NCI-H460 (cell line): ENCODE measurements at regions not wholly inside any gene's neighbourhood (a gene's known extent, or its start where the extent isn't known, plus 50 kb on each side); places are given as distances from the start of the nearest gene placed in this dataset.
A peak's percentile ranks its signal among the peaks of the same experiment; 100 is the strongest.

Experiments
- DNase-seq: peaks from one replicate; pipeline ENCODE4 v3.0.0-alpha.2; 2016; ENCODE audit warnings: low read depth; ENCODE audit errors: extremely low read depth

GRCh38 chr6:26149240-26149639 lies 62.0 kb downstream of the HFE start:
- DNase-seq: no peak

- no peak for DNase-seq
These were observed 65.2 kb downstream of the HFE start for GRCh38 chr6:26152226-26153101.

- peak; percentile 18 for DNase-seq
These were observed 68.1 kb downstream of the HFE start for GRCh38 chr6:26155061-26155930.

GRCh38 chr6:26156105-26156849 lies 69.0 kb downstream of the HFE start:
- peak; percentile 85 for DNase-seq

- DNase-seq: peak; percentile 60
These were observed 69.6 kb downstream of the HFE start for GRCh38 chr6:26156850-26157250.

GRCh38 chr6:26157251-26158075 lies 70.2 kb downstream of the HFE start:
- DNase-seq: peak; percentile 97

GRCh38 chr6:26158076-26158580 lies 70.9 kb downstream of the HFE start:
- no peak for DNase-seq

GRCh38 chr6:26158581-26159356 lies 71.5 kb downstream of the HFE start:
- DNase-seq: no peak

GRCh38 chr6:26159357-26160273 lies 72.4 kb downstream of the HFE start:
- DNase-seq: no peak

GRCh38 chr6:26161322-26161721 lies 74.1 kb downstream of the HFE start:
- no peak for DNase-seq

- DNase-seq: no peak
These were observed 75.2 kb downstream of the HFE start for GRCh38 chr6:26162399-26162798.

- DNase-seq: no peak
These were observed 76.3 kb downstream of the HFE start for GRCh38 chr6:26163427-26164119.

- DNase-seq: no peak
These were observed 76.9 kb downstream of the HFE start for GRCh38 chr6:26164120-26164505.

GRCh38 chr6:26165261-26165790 lies 78.1 kb downstream of the HFE start:
- no peak for DNase-seq

GRCh38 chr6:26170181-26170580 lies 83.0 kb downstream of the HFE start:
- no peak for DNase-seq

- no peak for DNase-seq
These were observed 84.0 kb downstream of the HFE start for GRCh38 chr6:26170951-26171841.
